Endothelial cell of umbilical vein (primary cell): ENCODE measurements at regions not wholly inside any gene's neighbourhood (a gene's known extent, or its start where the extent isn't known, plus 50 kb on each side); places are given as distances from the start of the nearest gene placed in this dataset.

Experiments used
- BruUV-seq: library from RNA; stranded (reverse); fragments of 400-500 nt; replicated peaks from 2 replicates; lab custom pipeline; 2021; lab: Mats Ljungman, UMichigan
- CTCF ChIA-PET: fragments of 300-600, 350-600 bp; sonication (Branson Sonifier 250); formaldehyde crosslinking; loops from one replicate; lab custom pipeline; 2021; ENCODE audit warnings: antibody characterized with exemption, inconsistent platforms; lab: Charles Lee
- POLR2A ChIA-PET: fragments of 300-600, 350-600 bp; sonication (Branson Sonifier 250); formaldehyde crosslinking; loops from one replicate; lab custom pipeline; 2021; ENCODE audit warnings: antibody characterized with exemption, inconsistent platforms; lab: Charles Lee
- DNase-seq: peaks from one replicate; pipeline ENCODE4 v3.0.0-alpha.2; 2011; ENCODE audit warnings: low read depth, low spot score
- FAIRE-seq: peaks from 2 replicates; lab custom pipeline; 2011; peaks lifted over from hg19 to GRCh38; lab: Jason Lieb, UNC
- H2AFZ ChIP-seq: 2 replicates; pipeline ENCODE4 v1.6.0; 2012; ENCODE audit warnings: low read depth, low read length, control low read depth, inconsistent platforms
- H3K27ac ChIP-seq: 2 replicates; pipeline ENCODE4 v1.5.1; 2011; ENCODE audit warnings: low read depth, mild to moderate bottlenecking, control low read depth, low read length, moderate library complexity; ENCODE audit not compliant: insufficient read depth
- H3K27me3 ChIP-seq, 2 experiments: 2 replicates each; pipeline versions ENCODE4 v1.6.0 to v1.6.1; 2011; ENCODE audit warnings: low read length in 2 of 2, mixed read lengths in 1 of 2; ENCODE audit not compliant: control insufficient read depth in 2 of 2, insufficient read depth in 2 of 2
- H3K36me3 ChIP-seq, 2 experiments: 2 replicates in 1 of 2; 3 replicates in 1 of 2; pipeline ENCODE4 v1.5.1; 2011; ENCODE audit warnings: low read length in 2 of 2, mild to moderate bottlenecking in 1 of 2, moderate library complexity in 1 of 2; ENCODE audit not compliant: control insufficient read depth in 2 of 2, insufficient read depth in 2 of 2; ENCODE audit errors: extremely low read depth in 1 of 2
- H3K4me1 ChIP-seq: 3 replicates; pipeline ENCODE4 v1.5.1; 2011; ENCODE audit warnings: mild to moderate bottlenecking, low read length; ENCODE audit not compliant: control insufficient read depth, insufficient read depth; ENCODE audit errors: extremely low read depth
- H3K4me2 ChIP-seq: 2 replicates; pipeline ENCODE4 v1.6.1; 2011; ENCODE audit warnings: low read length, control low read depth, mixed read lengths; ENCODE audit not compliant: insufficient read depth
- H3K4me3 ChIP-seq, 3 experiments: fragments of 200-600 bp in 1 of 3; sonication (generic), shearing (Covaris generic) in 1 of 3; replicated peaks in 1 of 3; 2 replicates each; pipeline ENCODE4 v1.5.1; 2011 to 2016; ENCODE audit warnings: control low read depth in 3 of 3, low read length in 3 of 3, mild to moderate bottlenecking in 2 of 3, inconsistent platforms in 1 of 3, low read depth in 1 of 3, moderate library complexity in 1 of 3; ENCODE audit not compliant: insufficient read depth in 1 of 3
- H3K79me2 ChIP-seq: 2 replicates; pipeline ENCODE4 v1.6.0; 2012; ENCODE audit warnings: low read length, inconsistent platforms; ENCODE audit not compliant: control insufficient read depth, insufficient read depth
- H3K9ac ChIP-seq: replicated peaks from 2 replicates; pipeline ENCODE3; 2011; ENCODE audit warnings: low read length, control low read depth; ENCODE audit not compliant: insufficient read depth; ENCODE audit errors: extremely low read depth
- H3K9me1 ChIP-seq: replicated peaks from 3 replicates; pipeline ENCODE4 v1.6.0; 2011; ENCODE audit warnings: mild to moderate bottlenecking, low read length; ENCODE audit not compliant: control insufficient read depth, insufficient read depth; ENCODE audit errors: extremely low read depth
- H3K9me3 ChIP-seq: replicated peaks from 2 replicates; pipeline ENCODE4 v1.5.1; 2012; ENCODE audit warnings: low read length, inconsistent platforms; ENCODE audit not compliant: control insufficient read depth, insufficient read depth
- H4K20me1 ChIP-seq: replicated peaks from 2 replicates; pipeline ENCODE3; 2011; ENCODE audit warnings: mild to moderate bottlenecking, low read length; ENCODE audit not compliant: control insufficient read depth, insufficient read depth; ENCODE audit errors: extremely low read depth
- EZH2 ChIP-seq: IDR thresholded peaks from 2 replicates; pipeline ENCODE4 v1.6.1; 2012; ENCODE audit warnings: borderline replicate concordance, low read depth, mild to moderate bottlenecking, moderate library complexity, low read length, inconsistent platforms; ENCODE audit not compliant: severe bottlenecking
- FOS ChIP-seq: IDR thresholded peaks from 2 replicates; pipeline ENCODE4 v1.6.1; 2011; ENCODE audit warnings: mild to moderate bottlenecking, low read length, moderate library complexity, borderline replicate concordance; ENCODE audit not compliant: insufficient read depth
- GATA2 ChIP-seq: IDR thresholded peaks from 2 replicates; pipeline ENCODE4 v1.7.0; 2011; ENCODE audit warnings: low read depth, mild to moderate bottlenecking, moderate library complexity, mixed read lengths, low read length; ENCODE audit not compliant: insufficient read length, insufficient read depth
- JUN ChIP-seq: IDR thresholded peaks from 2 replicates; pipeline ENCODE4 v1.6.1; 2011; ENCODE audit warnings: borderline replicate concordance, low read depth; ENCODE audit not compliant: insufficient read length, insufficient read depth
- MAX ChIP-seq: IDR thresholded peaks from 2 replicates; pipeline ENCODE4 v1.6.1; 2011; ENCODE audit not compliant: insufficient read depth, insufficient read length
- MYC ChIP-seq: IDR thresholded peaks from one replicate; pipeline ENCODE4 v1.6.1; 2011; ENCODE audit warnings: mild to moderate bottlenecking, low read depth, low read length
- POLR2A ChIP-seq: IDR thresholded peaks from 2 replicates; pipeline ENCODE4 v1.6.1; 2012; ENCODE audit warnings: low read depth, mild to moderate bottlenecking, control low read depth, low read length
- POLR2AphosphoS5 ChIP-seq: IDR thresholded peaks from 2 replicates; pipeline ENCODE4 v1.6.1; 2012; ENCODE audit warnings: low read depth, mild to moderate bottlenecking, control low read depth, low read length, moderate library complexity; ENCODE audit not compliant: insufficient read depth
- dilution Hi-C: fragments of 300-500 bp; cut with MboI; formaldehyde crosslinking; loops from one replicate; pipeline ENCODE4 v1.15.0; 2019; ENCODE audit warnings: low sequenced_read_pairs; ENCODE audit not compliant: extremely low pct_ligation_motif_present
- intact Hi-C: fragments of 100-400 bp; cut with micrococcal nuclease; formaldehyde crosslinking; loops from one replicate; pipeline ENCODE4 v1.10.0; 2022
- TF ChIP-seq, protein P1 (sequence below), 2 donors: IDR thresholded peaks; 1 replicate in 1 of 2; 2 replicates in 1 of 2; pipeline ENCODE4 v1.5.1; 2011; ENCODE audit warnings: low read length in 2 of 2, mild to moderate bottlenecking in 2 of 2, moderate library complexity in 2 of 2, control low read depth in 1 of 2, inconsistent platforms in 1 of 2, low read depth in 1 of 2; ENCODE audit not compliant: insufficient read depth in 1 of 2; ENCODE audit errors: extremely low read depth in 1 of 2

DNA sequence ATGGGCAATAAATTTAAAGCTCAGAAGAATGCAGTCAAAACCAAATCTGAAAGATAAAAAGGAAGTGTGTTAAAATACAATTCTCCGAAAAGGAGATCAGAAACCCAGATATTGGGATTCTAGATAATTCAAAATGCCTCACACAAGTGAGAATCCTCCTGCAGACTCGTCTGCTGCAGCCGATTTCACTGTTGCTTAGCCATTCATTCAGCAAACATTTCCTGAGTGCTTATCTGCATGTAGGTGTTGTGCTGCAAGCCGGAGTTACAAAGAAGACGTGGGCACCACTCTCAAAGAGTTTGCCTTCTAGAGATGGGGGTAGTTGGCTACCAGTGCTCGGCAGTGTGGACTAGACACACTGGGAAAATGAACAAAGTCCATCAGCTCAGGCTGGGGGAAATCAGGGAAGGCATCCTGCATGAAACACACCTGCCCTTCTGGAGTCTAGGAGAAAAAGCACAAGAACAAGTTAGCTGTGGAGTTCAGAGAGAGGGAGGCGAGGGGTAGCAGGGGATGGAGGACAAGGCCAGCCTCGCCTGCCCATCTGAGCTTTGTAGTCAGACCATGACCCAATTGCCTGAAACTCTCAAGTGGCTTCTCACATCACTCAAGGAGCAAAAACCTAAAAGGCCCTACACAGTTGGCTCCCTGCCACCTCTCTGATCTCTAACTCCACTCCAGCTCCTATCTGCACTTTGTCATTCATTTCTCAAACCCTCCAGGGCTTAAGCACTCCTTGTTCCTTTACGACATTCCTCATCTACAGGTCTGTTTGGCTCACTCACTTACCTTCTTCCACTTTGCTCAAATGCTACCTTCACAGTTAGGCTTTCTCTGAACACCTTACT, 310.0 kb upstream of the DDHD1 start:
- intact Hi-C loops (no loop called here), dilution Hi-C loops (no loop called here)
- Histone ChIP-seq H3K36me3 (no peaks in the 10 kb centered on the region), H2AFZ (no peak overlapping the region), H3K9ac (no peak overlapping the region), H3K9me1 (no peaks in the 10 kb centered on the region), H3K4me2 (no peak overlapping the region), H3K4me3 (no peak overlapping the region), H3K4me1 (peaks cover 8% of the 10 kb centered on the region), H4K20me1 (no peaks in the 10 kb centered on the region), H3K9me3 (no peaks in the 10 kb centered on the region), H3K27ac (no peak overlapping the region), H3K27me3 (peaks cover 6 to 7% of the 10 kb centered on the region in 2 experiments), H3K79me2 (no peaks in the 10 kb centered on the region)
- DNase-seq (no peak), FAIRE-seq (no peak)
- POLR2A ChIA-PET, result no interaction called here
- no TSS peak for BruUV-seq
- no peak for TF ChIP-seq MYC
- no peak for TF ChIP-seq JUN
- TF ChIP-seq GATA2, result no peak
- TF ChIP-seq EZH2, result no peak
- TF ChIP-seq POLR2A, result no peak
- no peak for TF ChIP-seq POLR2AphosphoS5
- TF ChIP-seq FOS, result no peak
- TF ChIP-seq, protein P1, sequence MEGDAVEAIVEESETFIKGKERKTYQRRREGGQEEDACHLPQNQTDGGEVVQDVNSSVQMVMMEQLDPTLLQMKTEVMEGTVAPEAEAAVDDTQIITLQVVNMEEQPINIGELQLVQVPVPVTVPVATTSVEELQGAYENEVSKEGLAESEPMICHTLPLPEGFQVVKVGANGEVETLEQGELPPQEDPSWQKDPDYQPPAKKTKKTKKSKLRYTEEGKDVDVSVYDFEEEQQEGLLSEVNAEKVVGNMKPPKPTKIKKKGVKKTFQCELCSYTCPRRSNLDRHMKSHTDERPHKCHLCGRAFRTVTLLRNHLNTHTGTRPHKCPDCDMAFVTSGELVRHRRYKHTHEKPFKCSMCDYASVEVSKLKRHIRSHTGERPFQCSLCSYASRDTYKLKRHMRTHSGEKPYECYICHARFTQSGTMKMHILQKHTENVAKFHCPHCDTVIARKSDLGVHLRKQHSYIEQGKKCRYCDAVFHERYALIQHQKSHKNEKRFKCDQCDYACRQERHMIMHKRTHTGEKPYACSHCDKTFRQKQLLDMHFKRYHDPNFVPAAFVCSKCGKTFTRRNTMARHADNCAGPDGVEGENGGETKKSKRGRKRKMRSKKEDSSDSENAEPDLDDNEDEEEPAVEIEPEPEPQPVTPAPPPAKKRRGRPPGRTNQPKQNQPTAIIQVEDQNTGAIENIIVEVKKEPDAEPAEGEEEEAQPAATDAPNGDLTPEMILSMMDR (IDR thresholded peaks at IDR 0.05; ENCODE audit: extremely low read depth in 1 of 2, insufficient read depth in 1 of 2, low read depth in 1 of 2, low read length in 2 of 2), result no peak
- TF ChIP-seq MAX, result no peak
- CTCF ChIA-PET, result interaction anchor here (1.2 kb wide), 1 partner anchor 30 kb away, joined by 3 read pairs; no protein-coding TSS in a partner anchor
